ENCODE measurements at regions not wholly inside any gene's neighbourhood (a gene's known extent, or its start where the extent isn't known, plus 50 kb on each side); places are given as distances from the start of the nearest gene placed in this dataset.

DNA sequence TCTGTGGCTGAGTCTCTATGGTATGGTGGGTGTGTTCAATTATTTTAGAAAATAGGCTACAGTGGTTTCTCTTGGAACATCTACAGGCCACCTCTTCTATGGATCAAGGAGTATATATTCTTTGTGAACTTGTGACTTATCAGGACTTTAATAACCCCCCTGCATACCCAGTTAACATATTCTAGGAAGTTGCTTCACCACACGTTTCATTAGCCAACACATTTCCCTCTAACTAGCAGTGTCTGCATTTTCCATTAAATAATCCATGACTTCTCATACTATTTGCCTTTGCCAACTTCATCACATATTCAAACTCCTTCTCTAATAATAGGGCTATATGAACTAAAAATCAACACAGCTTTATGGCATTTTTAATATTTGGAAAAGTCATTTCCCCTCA lies 187.6 kb upstream of the ARL4C start:
- Histone ChIP-seq H4K20me1 (ENCODE audit: insufficient read depth, low read length) (no peaks in the 10 kb centered on the region), H3F3A (ENCODE audit: insufficient read depth, low read length) (no peaks in the 10 kb centered on the region), H3K9me2 (ENCODE audit: low read depth, low read length) (no peaks in the 10 kb centered on the region), H3K36me3 (ENCODE audit: insufficient read depth, low read length) (no peaks in the 10 kb centered on the region), H3K4me3 (ENCODE audit: low read depth, low read length, poor library complexity, severe bottlenecking) (no peak overlapping the region), H3K9me3 (ENCODE audit: low read length) (no peaks in the 10 kb centered on the region), H3K79me2 (ENCODE audit: insufficient read depth, low read length) (no peaks in the 10 kb centered on the region), H2AFZ (ENCODE audit: low read length) (no peak overlapping the region), H3K9ac (ENCODE audit: low read length) (no peak overlapping the region), H3K4me2 (ENCODE audit: low read length) (no peak overlapping the region), H3K4me1 (ENCODE audit: insufficient read depth, low read length, severe bottlenecking) (no peaks in the 10 kb centered on the region), H3K27me3 (ENCODE audit: insufficient read depth, low read length) (no peaks in the 10 kb centered on the region), H3K27ac (ENCODE audit: low read depth, low read length, poor library complexity, severe bottlenecking) (no peak overlapping the region)
- TF ChIP-seq EZH2 (IDR thresholded peaks at IDR 0.05; ENCODE audit: borderline replicate concordance, low read length): no peak
- TF ChIP-seq, protein P1, sequence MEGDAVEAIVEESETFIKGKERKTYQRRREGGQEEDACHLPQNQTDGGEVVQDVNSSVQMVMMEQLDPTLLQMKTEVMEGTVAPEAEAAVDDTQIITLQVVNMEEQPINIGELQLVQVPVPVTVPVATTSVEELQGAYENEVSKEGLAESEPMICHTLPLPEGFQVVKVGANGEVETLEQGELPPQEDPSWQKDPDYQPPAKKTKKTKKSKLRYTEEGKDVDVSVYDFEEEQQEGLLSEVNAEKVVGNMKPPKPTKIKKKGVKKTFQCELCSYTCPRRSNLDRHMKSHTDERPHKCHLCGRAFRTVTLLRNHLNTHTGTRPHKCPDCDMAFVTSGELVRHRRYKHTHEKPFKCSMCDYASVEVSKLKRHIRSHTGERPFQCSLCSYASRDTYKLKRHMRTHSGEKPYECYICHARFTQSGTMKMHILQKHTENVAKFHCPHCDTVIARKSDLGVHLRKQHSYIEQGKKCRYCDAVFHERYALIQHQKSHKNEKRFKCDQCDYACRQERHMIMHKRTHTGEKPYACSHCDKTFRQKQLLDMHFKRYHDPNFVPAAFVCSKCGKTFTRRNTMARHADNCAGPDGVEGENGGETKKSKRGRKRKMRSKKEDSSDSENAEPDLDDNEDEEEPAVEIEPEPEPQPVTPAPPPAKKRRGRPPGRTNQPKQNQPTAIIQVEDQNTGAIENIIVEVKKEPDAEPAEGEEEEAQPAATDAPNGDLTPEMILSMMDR (IDR thresholded peaks at IDR 0.05; ENCODE audit: low read length): no peak

DNA sequence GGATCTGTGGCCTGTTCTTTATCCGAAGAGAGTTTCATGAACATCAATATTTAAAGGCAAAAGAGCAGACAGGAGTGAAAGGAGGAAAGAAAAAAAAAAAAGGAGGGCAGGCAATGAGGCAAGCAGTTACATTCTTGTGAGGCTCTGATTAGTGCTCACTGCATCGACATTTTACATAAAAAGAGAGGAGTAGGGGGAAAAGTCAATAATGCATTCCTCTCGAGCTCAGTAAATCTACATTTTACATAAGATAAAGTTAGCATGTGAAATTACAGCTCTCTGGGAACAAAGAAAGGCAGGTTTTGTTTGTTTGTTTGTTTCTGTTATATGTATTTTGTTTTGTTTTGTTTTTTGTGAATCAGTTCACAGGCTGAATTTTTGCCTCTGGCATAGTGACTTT lies 187.1 kb upstream of the ARL4C start:
- no peaks in the 10 kb centered on the region for H3K9me3 ChIP-seq (ENCODE audit: low read length)
- H3K4me1 ChIP-seq (ENCODE audit: insufficient read depth, low read length, severe bottlenecking): no peaks in the 10 kb centered on the region
- TF ChIP-seq EZH2 (IDR thresholded peaks at IDR 0.05; ENCODE audit: borderline replicate concordance, low read length): no peak
- TF ChIP-seq, protein P1 (IDR thresholded peaks at IDR 0.05; ENCODE audit: low read length): no peak
- H3K27me3 ChIP-seq (ENCODE audit: insufficient read depth, low read length): no peaks in the 10 kb centered on the region
- no peak overlapping the region for H3K4me2 ChIP-seq (ENCODE audit: low read length)
- H2AFZ ChIP-seq (ENCODE audit: low read length): no peak overlapping the region
- H3F3A ChIP-seq (ENCODE audit: insufficient read depth, low read length): no peaks in the 10 kb centered on the region
- H3K9ac ChIP-seq (ENCODE audit: low read length): no peak overlapping the region
- no peaks in the 10 kb centered on the region for H3K36me3 ChIP-seq (ENCODE audit: insufficient read depth, low read length)
- H4K20me1 ChIP-seq (ENCODE audit: insufficient read depth, low read length): no peaks in the 10 kb centered on the region
- no peak overlapping the region for H3K4me3 ChIP-seq (ENCODE audit: low read depth, low read length, poor library complexity, severe bottlenecking)
- no peak overlapping the region for H3K27ac ChIP-seq (ENCODE audit: low read depth, low read length, poor library complexity, severe bottlenecking)
- no peaks in the 10 kb centered on the region for H3K9me2 ChIP-seq (ENCODE audit: low read depth, low read length)
- no peaks in the 10 kb centered on the region for H3K79me2 ChIP-seq (ENCODE audit: insufficient read depth, low read length)

GRCh38 chr2:234682492-234683228 lies 185.8 kb upstream of the ARL4C start:
- no peaks in the 10 kb centered on the region for H3K9me3 ChIP-seq (ENCODE audit: low read length)
- H3K4me2 ChIP-seq (ENCODE audit: low read length): no peak overlapping the region
- no peak overlapping the region for H2AFZ ChIP-seq (ENCODE audit: low read length)
- no peak overlapping the region for H3K27ac ChIP-seq (ENCODE audit: low read depth, low read length, poor library complexity, severe bottlenecking)
- H3K9ac ChIP-seq (ENCODE audit: low read length): no peak overlapping the region
- no peaks in the 10 kb centered on the region for H3K79me2 ChIP-seq (ENCODE audit: insufficient read depth, low read length)
- no peaks in the 10 kb centered on the region for H3K9me2 ChIP-seq (ENCODE audit: low read depth, low read length)
- H4K20me1 ChIP-seq (ENCODE audit: insufficient read depth, low read length): no peaks in the 10 kb centered on the region
- H3K27me3 ChIP-seq (ENCODE audit: insufficient read depth, low read length): no peaks in the 10 kb centered on the region
- H3K4me3 ChIP-seq (ENCODE audit: low read depth, low read length, poor library complexity, severe bottlenecking): no peak overlapping the region
- TF ChIP-seq, protein P1 (IDR thresholded peaks at IDR 0.05; ENCODE audit: low read length): no peak
- no peak for TF ChIP-seq EZH2 (IDR thresholded peaks at IDR 0.05; ENCODE audit: borderline replicate concordance, low read length)
- no peaks in the 10 kb centered on the region for H3K36me3 ChIP-seq (ENCODE audit: insufficient read depth, low read length)
- no peaks in the 10 kb centered on the region for H3K4me1 ChIP-seq (ENCODE audit: insufficient read depth, low read length, severe bottlenecking)
- no peaks in the 10 kb centered on the region for H3F3A ChIP-seq (ENCODE audit: insufficient read depth, low read length)

Data from OCI-LY1 (cell line).